Stimulated activated CD4-positive, alpha-beta T cell treated with anti-CD3 and anti-CD28 coated beads, Interleukin-15, amount 100 ng/mL, for 24 hours (primary cell): ENCODE measurements at regions not wholly inside any gene's neighbourhood (a gene's known extent, or its start where the extent isn't known, plus 50 kb on each side); places are given as distances from the start of the nearest gene placed in this dataset.

Experiments used
- DNase-seq: peaks from one replicate; pipeline ENCODE4 v3.0.0-alpha.2; 2020

DNA sequence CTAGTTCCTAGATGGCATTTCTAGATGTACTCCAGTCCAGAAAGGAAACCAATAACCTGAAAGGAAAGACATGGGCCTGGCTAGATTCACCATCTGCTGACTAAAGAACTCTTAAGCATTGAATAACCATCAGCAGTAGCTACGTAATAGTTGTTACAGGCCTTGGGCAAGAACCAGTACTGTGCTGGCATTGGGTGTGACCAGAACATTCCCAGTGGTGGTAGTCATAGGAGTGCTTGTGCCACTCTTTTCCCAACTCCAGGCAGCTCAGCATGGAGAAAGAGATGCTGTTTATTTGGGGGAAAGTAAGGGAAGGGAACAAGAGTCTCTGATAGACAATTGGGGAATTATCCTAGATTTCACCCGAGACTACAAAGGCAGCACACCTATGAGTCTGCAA, 333.3 kb downstream of the SLC16A7 start:
- DNase-seq: no peak

GRCh38 chr12:59934486-59934885, 338.7 kb downstream of the SLC16A7 start:
- no peak for DNase-seq

DNA sequence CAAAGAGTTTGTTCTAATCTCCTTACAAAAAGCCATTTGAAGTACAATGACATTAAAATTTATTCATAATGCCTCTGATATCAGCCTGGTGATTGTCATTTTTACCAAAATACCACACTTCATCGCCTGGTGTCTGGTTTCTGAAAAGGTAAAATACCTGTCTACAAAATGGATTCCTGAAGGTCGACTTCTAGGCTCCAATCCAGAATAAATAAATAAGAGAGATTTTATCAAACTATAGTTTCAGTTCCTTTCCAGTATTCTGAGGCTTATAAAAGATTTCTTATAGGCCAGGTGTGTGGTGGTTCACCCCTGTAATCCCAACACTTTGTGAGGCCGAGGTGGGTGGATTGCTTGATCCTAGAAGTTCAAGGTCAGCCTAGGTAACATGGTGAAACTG, 340.7 kb downstream of the SLC16A7 start:
- no peak for DNase-seq

DNA sequence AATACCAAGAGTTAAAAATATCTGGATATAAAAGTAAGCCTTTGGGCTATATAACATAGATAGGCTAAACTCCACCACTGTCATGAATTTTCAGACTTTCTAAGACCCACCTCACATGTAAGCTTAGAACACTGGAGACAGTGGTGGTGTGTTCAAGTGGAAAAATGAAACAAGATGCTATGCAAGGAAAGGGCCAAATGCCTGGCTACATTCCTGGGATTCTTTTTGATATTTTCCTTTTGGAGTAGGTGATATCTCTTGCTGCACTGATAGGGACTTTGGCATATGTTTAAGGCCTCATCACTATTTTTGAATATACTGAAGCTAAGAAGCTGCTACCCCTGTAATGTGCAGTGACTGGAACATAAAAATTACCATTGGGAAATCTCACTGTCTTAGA, 341.3 kb downstream of the SLC16A7 start:
- no peak for DNase-seq

DNA sequence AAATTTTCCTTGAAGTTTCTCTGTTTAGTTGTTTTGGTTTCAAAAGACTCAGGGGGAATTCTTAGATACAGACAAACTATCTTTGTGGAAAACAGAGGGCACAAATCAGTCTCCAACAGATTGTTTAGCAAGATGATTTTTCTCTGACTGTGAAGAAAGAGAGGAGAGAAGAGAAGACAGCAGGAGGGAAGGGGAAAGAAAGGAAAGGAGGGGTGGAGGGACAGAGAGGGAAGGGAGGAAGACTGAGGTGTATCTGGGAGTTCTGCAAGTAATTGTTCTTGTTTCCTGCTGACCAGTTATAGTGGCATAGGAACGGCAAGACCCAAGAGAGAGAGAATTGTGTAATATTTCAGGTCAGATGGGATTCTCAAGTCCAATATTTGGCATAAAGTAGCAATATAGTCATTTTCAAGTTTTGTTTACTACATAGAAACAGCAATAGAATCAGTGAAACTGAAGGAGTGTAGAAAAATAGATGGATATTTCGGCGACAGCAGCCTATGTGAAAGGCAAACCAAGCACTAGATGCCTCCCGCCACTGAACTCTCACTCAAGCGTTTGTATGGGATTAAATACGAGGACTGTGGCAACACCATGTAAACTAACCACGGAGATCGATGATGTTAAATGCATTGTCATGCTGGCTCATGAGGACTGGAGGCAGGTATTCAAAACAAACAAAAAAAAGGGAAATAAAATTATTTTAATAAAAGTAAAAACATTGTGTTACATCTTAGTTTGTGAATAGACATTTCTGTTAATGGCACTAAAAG, 342.5 kb downstream of the SLC16A7 start:
- DNase-seq: no peak

DNA sequence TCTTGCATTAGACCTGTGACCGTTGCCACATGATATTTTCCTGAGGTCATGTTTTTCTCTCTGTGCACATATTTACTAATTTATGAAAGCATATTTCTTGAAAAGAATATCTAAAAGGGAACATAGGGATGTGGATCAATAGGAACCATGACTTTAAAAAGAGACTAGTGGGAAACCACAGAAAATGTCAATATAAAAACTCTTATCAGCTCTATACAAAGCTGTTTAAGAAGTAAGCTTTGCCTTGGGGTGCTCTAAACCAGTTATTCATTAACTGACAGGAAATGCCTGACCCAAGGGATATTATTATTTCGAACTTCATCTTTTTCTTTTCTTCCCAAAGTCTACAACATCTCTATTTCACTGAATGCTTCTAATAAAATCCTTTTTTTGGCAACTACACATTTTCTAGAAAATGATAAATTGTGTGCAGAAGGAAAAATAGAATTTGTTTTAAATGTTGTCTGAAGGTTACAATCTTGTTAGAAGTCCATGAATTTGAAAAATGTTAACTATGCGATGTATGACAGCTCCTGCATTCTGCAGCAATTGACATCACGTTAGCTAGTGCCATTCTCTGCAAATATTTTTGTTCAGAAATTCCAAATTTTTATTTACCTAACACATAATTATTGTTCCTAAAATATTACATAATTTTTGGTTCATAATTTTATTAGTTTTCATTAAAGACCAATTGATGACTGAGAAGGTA, 345.0 kb downstream of the SLC16A7 start:
- no peak for DNase-seq

DNA sequence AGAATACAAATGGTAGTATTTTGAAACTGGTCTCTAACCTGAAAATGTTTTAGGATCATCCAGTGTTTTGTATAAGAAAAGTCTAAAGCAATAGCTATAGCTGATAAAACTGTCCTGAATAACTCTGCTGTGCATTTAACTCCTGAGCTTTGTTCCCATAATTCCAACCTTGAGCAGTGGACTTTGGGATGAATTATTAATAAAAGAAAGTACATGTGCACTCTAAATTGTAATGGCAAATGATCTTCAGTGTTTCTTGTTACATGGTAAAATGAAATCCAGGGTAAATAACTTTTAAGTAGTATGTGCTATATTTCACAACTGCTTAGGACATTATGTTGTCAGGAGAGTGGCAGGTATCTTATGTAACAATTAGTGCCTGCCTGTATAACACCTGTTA, 345.6 kb downstream of the SLC16A7 start:
- DNase-seq: no peak

DNA sequence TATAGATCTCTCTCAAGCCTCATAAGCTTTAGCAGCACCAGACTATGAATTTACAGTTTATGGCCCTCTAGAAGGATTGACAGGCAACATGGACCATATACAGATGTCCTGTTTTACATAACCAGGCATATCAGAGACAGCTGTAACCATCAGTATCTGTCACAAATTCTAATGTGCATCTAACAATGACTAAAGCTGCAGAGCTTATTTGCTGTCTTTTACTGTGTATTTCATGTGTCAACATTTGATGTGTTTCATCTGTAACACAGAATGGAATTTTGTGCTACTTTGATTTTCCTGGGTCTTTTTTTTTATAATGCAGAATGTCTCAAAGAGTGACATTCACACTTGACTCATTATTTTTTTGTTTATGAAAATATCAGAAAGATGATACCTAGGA, 348.3 kb downstream of the SLC16A7 start:
- DNase-seq: no peak

GRCh38 chr12:59946635-59947034, 350.8 kb downstream of the SLC16A7 start:
- DNase-seq: no peak

DNA sequence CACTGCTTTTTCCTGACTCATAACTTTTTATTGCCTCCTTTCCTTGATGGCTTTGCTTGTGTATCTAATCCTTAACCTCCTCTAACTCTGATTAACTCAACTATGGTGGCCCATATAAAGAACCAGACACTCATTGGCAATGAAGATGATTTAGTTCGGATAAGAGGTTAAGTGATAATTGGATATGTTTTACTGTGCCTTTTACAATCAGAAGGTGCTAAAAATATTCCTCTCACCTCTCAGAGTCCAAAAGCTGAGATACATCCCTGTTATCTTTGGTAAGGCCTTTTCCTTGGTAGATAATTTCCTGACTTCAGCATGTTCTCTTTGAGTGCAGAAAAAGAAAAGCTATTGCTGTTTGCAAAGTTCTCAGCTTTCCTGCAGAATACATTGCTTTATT, 367.7 kb downstream of the SLC16A7 start:
- DNase-seq: no peak

DNA sequence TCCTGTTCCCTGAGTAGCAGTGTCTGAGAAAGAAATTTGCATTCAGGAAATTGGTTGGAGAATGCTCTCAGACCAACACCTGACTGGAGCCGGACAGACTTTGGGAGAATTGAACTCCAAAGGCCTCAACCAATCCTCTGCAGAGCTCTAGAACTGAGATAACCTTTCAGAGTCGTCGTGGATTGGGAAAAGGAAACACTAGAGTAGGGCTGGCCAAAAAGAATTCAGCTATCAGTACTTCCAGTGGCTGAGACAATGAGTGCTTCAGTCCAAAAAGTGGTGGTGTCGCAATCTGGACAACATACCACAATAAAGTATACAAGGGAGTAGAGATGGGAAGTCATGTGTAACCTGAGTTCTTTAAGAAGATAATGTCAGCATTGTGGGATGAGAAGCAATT, 377.1 kb downstream of the SLC16A7 start:
- DNase-seq: no peak

DNA sequence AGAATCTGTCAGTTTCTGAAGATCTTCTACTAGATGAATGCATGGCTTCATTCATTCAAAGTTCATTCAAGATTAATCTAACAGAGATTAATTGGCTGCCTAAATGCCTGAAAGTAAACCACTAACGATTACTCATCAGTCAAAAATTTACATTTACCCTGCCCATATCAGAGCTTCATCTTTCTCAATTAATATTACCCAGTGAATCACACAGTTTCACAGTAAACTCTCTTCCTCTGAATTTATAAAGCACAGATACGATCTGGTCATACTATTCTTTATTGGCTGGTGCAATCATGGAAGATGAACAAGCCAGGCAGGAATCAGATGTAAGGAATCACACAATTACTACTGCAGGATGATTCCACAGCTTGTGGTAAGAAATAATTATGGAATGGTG, 377.7 kb downstream of the SLC16A7 start:
- DNase-seq: no peak

DNA sequence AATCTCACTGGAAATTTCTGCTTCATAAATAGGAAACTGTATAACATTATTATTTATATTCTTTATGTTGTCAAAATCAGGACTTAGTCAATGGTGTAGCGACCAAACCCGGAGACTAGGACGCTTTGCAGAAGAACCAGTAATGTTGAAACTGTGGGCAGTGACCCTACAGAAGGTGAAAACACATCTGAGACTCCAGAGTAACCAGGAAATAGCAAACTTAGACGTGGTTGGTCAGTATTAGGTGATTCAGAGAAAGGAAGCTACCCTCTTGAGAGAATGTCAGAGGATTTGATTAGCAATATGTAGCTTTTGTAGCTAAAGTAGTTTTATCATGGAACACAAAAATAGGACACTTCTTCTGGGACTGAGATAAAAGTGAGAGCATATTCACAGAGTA, 381.9 kb downstream of the SLC16A7 start:
- DNase-seq: no peak

GRCh38 chr12:59980476-59980875, 384.6 kb downstream of the SLC16A7 start:
- no peak for DNase-seq

- DNase-seq: no peak
Measured at GRCh38 chr12:59999291-59999690, 403.5 kb downstream of the SLC16A7 start.

GRCh38 chr12:60010486-60010885, 414.7 kb downstream of the SLC16A7 start:
- DNase-seq: no peak

DNA sequence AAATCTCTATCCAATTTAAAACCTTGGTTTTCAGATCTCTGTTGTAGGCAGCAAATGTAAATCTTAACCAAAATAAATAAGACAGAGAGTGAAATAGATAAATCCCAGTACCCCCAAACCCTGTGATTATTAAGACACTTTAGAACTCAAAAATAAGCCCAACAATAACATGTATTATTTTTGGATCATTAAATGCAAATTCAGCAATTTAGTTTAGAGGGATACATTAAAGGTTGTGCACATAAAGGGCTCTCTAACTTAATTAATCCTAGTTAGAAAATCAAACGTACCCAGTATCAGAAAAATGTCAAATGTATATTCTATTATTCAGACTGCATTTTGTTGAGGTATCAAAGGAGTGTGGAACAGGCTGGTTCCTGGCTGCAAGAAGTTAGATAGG, 416.8 kb downstream of the SLC16A7 start:
- DNase-seq: no peak

DNA sequence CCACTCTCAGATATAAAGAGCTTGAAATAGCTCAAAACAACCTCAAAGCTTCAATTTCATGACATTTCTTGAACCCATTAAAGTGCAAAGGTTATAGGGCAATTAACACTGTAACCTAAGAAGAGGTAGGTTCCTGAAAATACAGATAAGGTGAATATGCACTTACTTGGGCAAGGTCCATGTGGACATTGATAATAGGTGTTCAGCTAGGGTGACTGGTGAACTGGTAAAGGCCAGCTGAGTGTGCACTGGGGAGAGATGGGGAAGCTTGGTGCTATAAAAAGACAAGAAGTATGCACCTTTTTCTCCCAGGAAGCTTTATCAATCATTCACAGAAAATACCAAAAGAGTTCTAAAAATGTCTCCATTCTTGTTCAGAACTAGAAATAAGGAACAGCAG, 418.6 kb downstream of the SLC16A7 start:
- DNase-seq: no peak

DNA sequence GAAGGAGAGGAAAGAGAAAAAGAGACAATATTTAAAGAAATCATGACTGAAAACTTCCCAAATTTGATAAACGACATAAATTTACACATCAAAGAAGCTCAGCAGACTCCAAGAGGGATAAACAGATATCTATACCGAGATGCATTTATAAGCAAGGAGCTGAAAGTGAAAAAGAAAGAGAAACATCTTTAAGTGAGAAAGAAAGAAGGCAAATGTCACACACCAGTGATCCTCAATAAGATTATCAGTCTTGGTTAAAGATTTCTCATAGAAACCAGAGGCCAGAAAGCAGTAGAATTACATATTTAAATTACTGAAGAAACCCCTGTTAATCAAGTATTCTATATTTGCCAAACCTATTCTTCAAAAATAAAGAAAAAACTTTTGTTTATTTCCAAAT, 424.2 kb downstream of the SLC16A7 start:
- DNase-seq: no peak

DNA sequence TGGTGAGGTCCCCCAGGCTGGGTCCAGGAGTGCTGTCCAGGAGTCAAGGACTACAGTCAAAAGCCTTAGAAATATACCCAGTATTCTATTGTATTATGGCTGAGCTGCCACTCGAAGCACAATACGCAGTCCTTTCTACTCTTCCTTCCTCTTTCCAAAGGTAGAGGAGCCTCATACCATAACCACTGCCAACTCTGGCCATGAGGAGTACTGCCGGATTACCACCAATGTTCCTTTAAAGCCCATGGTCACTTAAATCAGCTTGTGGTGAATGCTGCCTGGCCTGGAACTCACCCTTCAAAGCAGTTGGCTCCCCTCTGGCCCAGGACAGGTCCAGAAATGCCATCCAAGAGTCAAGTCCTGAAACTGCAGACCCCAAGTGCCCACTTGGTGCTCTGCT, 425.4 kb downstream of the SLC16A7 start:
- no peak for DNase-seq

DNA sequence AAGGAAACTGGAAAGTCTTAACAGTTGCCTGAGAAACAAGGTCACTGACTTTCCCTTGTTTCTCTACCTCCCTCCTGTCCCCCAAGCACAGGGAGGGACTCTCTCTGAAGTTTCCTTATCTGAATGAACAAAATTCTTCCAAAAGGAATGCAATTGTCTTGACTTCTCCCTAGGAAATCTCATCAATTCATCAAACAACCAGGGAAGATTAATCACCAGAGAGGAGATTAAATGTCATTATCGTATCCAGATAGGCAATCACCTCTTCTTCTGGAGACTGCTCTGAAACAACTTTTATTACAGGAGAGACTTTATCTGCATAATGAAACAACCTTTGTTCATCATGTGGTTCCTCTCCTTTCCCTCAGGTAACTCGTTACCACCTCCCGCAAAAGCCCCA, 431.4 kb downstream of the SLC16A7 start:
- no peak for DNase-seq

- no peak for DNase-seq
Measured at GRCh38 chr12:60034147-60034546, 438.3 kb downstream of the SLC16A7 start.

GRCh38 chr12:60035835-60036234, 440.0 kb downstream of the SLC16A7 start:
- no peak for DNase-seq

DNA sequence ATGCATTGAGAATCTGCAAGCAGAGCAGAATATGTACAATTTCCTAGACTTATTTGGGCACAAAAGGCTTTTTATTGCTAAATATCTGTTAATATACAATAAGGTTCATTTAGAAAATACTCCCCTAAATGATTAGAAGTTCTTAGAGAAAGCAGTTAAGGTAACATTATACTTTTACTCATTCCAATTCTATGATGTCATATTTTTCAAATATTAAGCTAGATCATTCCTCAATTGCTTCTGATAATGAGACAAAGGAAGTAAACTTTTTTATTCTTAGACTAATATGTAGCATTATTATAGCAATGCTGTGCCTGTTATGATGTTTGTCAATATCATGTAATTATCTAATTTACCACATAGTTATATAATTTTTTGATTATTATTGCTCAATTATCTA, 447.0 kb downstream of the SLC16A7 start:
- no peak for DNase-seq

- no peak for DNase-seq
Measured at GRCh38 chr12:60043236-60043635, 447.4 kb downstream of the SLC16A7 start.
